ENCODE measurements at regions not wholly inside any gene's neighbourhood (a gene's known extent, or its start where the extent isn't known, plus 50 kb on each side); places are given as distances from the start of the nearest gene placed in this dataset.
"Not testable (repeated sequence)": the region's sequence is repeated elsewhere in the genome, so short reads cannot be mapped to it uniquely, and the experiment has no call there.

GRCh38 chr6:47416396-47417345 is 60.9 kb upstream of the CD2AP start:
- WGBS, 2 donors, result 98 to 100% methylated on average over 4 of the region's 4 CpGs
- ATAC-seq (ENCODE audit: low FRiP score), result no peak
- Histone ChIP-seq H3K4me3 (ENCODE audit: low read length in 2 of 2) (no peak overlapping the region), H3K4me1 (ENCODE audit: control insufficient read depth in 1 of 2, insufficient read depth in 2 of 2, low read length in 2 of 2) (no peaks in the 10 kb centered on the region), H3K36me3 (ENCODE audit: control insufficient read depth in 1 of 2, insufficient read depth in 2 of 2, low read length in 1 of 2) (no peaks in the 10 kb centered on the region), H3K27me3 (ENCODE audit: control insufficient read depth in 1 of 2, insufficient read depth in 2 of 2, low read length in 1 of 2) (no peaks in the 10 kb centered on the region), H3K9me3 (ENCODE audit: control insufficient read depth, low read length) (no peaks in the 10 kb centered on the region), H3K27ac (ENCODE audit: low read depth in 1 of 2, low read length in 2 of 2) (no peak overlapping the region)
- no peak for DNase-seq
- intact Hi-C loops (cut with DNase I), result loop anchor here (10.0 kb wide), 2 partner anchors 58 to 188 kb away; partner anchors contain the start of gene CD2AP (in 1 of the 2)

GRCh38 chr6:47419621-47420020 is 58.0 kb upstream of the CD2AP start:
- DNase-seq (no peak), ATAC-seq (ENCODE audit: low FRiP score) (no peak)
- no peaks in the 10 kb centered on the region for H3K36me3 ChIP-seq (ENCODE audit: control insufficient read depth in 1 of 2, insufficient read depth in 2 of 2, low read length in 1 of 2)
- intact Hi-C loops (cut with DNase I), result loop anchor here (10.0 kb wide), 2 partner anchors 55 to 185 kb away; partner anchors contain the start of gene CD2AP (in 1 of the 2)
- no peaks in the 10 kb centered on the region for H3K9me3 ChIP-seq (ENCODE audit: control insufficient read depth, low read length)
- no peaks in the 10 kb centered on the region for H3K27me3 ChIP-seq (ENCODE audit: control insufficient read depth in 1 of 2, insufficient read depth in 2 of 2, low read length in 1 of 2)
- H3K4me3 ChIP-seq (ENCODE audit: low read length in 2 of 2), result no peak overlapping the region
- H3K27ac ChIP-seq (ENCODE audit: low read depth in 1 of 2, low read length in 2 of 2), result no peak overlapping the region
- no peaks in the 10 kb centered on the region for H3K4me1 ChIP-seq (ENCODE audit: control insufficient read depth in 1 of 2, insufficient read depth in 2 of 2, low read length in 2 of 2)

DNA sequence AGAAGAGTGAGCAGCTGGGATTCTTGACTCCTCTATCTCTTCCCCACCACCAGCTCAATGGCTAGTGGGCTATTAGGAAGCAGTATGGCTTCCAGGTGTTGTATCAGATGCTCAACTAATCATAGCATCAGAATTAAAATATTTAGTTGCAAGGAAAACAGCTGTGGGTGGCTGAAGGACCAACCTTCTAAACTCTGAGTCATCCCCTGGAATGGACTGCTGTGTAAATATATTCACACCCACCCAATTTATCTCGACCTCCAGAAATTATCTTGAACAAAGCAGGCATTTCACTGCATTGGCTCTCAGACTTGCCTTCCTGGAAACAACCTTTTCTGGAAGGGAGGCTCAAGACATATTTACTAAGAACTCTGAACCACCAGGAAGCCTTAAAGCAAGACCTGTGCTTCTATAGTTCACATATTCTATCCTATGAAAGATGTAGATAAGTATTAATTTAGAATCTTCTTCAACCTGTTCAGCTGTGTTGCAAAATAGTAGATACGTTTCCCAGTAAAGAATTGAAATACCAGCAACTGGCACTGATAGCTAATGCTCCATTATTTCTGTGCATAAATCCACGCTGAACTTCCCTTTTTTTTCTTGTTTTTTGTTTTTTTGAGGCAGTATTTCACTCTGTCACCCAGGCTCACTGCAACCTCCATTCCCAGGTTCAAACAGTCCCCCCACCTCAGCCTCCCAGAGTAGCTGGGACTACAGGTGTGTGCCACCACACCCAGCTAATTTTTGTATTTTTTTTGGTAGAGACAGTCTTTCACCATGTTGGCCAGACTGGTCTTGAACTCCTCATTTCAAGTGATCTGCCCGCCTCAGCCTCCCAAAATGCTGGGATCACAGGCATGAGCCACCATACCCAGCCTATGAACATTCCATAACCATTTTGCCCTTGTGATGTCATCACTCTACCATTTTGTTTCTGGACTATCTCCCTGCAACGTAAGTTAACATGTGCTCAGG is 56.9 kb upstream of the CD2AP start:
- no peak for DNase-seq
- Histone ChIP-seq H3K4me1 (ENCODE audit: control insufficient read depth in 1 of 2, insufficient read depth in 2 of 2, low read length in 2 of 2) (no peaks in the 10 kb centered on the region), H3K27ac (ENCODE audit: low read depth in 1 of 2, low read length in 2 of 2) (no peak overlapping the region), H3K36me3 (ENCODE audit: control insufficient read depth in 1 of 2, insufficient read depth in 2 of 2, low read length in 1 of 2) (no peaks in the 10 kb centered on the region), H3K9me3 (ENCODE audit: control insufficient read depth, low read length) (no peaks in the 10 kb centered on the region), H3K27me3 (ENCODE audit: control insufficient read depth in 1 of 2, insufficient read depth in 2 of 2, low read length in 1 of 2) (no peaks in the 10 kb centered on the region), H3K4me3 (ENCODE audit: low read length in 2 of 2) (no peak overlapping the region)
- intact Hi-C loops (cut with DNase I), result no loop called here
- no peak for ATAC-seq (ENCODE audit: low FRiP score)
- WGBS, 2 donors, result 73% methylated on average over 5 of the region's 5 CpGs

DNA sequence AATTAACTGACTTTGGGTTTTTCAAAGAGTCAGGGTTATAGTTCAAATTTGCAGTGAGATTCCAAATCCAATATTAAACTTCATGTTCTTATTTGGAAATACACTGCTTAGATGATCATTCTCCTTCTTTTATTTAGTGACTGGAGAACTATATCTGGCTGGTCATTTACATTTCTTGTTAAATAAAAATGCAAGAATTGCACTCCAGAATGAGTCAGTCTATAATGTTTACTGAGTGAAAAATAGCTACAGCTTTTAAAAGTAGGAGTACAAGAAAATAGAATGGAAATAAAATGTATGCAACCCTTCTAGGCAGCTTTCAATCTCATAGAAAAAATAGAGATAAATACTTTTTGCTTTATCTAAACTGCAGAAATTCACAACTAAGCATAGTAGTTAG is 54.5 kb upstream of the CD2AP start:
- Histone ChIP-seq H3K9me3 (ENCODE audit: control insufficient read depth, low read length) (no peaks in the 10 kb centered on the region), H3K4me3 (ENCODE audit: low read length in 2 of 2) (no peak overlapping the region), H3K27me3 (ENCODE audit: control insufficient read depth in 1 of 2, insufficient read depth in 2 of 2, low read length in 1 of 2) (no peaks in the 10 kb centered on the region), H3K36me3 (ENCODE audit: control insufficient read depth in 1 of 2, insufficient read depth in 2 of 2, low read length in 1 of 2) (no peaks in the 10 kb centered on the region), H3K27ac (ENCODE audit: low read depth in 1 of 2, low read length in 2 of 2) (no peak overlapping the region), H3K4me1 (ENCODE audit: control insufficient read depth in 1 of 2, insufficient read depth in 2 of 2, low read length in 2 of 2) (no peaks in the 10 kb centered on the region)
- DNase-seq (no peak), ATAC-seq (ENCODE audit: low FRiP score) (no peak)
- intact Hi-C loops (cut with DNase I), result no loop called here

GRCh38 chr6:47424436-47424836 is 53.2 kb upstream of the CD2AP start:
- ATAC-seq (ENCODE audit: low FRiP score) (no peak), DNase-seq (no peak)
- WGBS, 2 donors, result 65 to 66% methylated on average over 4 of the region's 4 CpGs
- no peaks in the 10 kb centered on the region for H3K27me3 ChIP-seq (ENCODE audit: control insufficient read depth in 1 of 2, insufficient read depth in 2 of 2, low read length in 1 of 2)
- no peak overlapping the region for H3K27ac ChIP-seq (ENCODE audit: low read depth in 1 of 2, low read length in 2 of 2)
- no peaks in the 10 kb centered on the region for H3K4me1 ChIP-seq (ENCODE audit: control insufficient read depth in 1 of 2, insufficient read depth in 2 of 2, low read length in 2 of 2)
- intact Hi-C loops (cut with DNase I), result no loop called here
- no peaks in the 10 kb centered on the region for H3K36me3 ChIP-seq (ENCODE audit: control insufficient read depth in 1 of 2, insufficient read depth in 2 of 2, low read length in 1 of 2)
- no peak overlapping the region for H3K4me3 ChIP-seq (ENCODE audit: low read length in 2 of 2)
- peaks cover 2% of the 10 kb centered on the region for H3K9me3 ChIP-seq (ENCODE audit: control insufficient read depth, low read length)

GRCh38 chr6:47425724-47426123 is 51.9 kb upstream of the CD2AP start:
- H3K4me3 ChIP-seq (ENCODE audit: low read length in 2 of 2); DNase-seq; H3K9me3 ChIP-seq (ENCODE audit: control insufficient read depth, low read length); H3K27ac ChIP-seq (ENCODE audit: low read depth in 1 of 2, low read length in 2 of 2); H3K27me3 ChIP-seq (ENCODE audit: control insufficient read depth in 1 of 2, insufficient read depth in 2 of 2, low read length in 1 of 2); H3K36me3 ChIP-seq (ENCODE audit: control insufficient read depth in 1 of 2, insufficient read depth in 2 of 2, low read length in 1 of 2); H3K4me1 ChIP-seq (ENCODE audit: control insufficient read depth in 1 of 2, insufficient read depth in 2 of 2, low read length in 2 of 2); ATAC-seq (ENCODE audit: low FRiP score); intact Hi-C loops (cut with DNase I): not testable (repeated sequence)
- 92 to 96% methylated on average over 3 of the region's 3 CpGs for WGBS, 2 donors

- Histone ChIP-seq H3K36me3 (ENCODE audit: control insufficient read depth in 1 of 2, insufficient read depth in 2 of 2, low read length in 1 of 2) (no peaks in the 10 kb centered on the region), H3K27me3 (ENCODE audit: control insufficient read depth in 1 of 2, insufficient read depth in 2 of 2, low read length in 1 of 2) (no peaks in the 10 kb centered on the region), H3K4me3 (ENCODE audit: low read length in 2 of 2) (no peak overlapping the region), H3K4me1 (ENCODE audit: control insufficient read depth in 1 of 2, insufficient read depth in 2 of 2, low read length in 2 of 2) (no peaks in the 10 kb centered on the region), H3K9me3 (ENCODE audit: control insufficient read depth, low read length) (peaks cover 2% of the 10 kb centered on the region), H3K27ac (ENCODE audit: low read depth in 1 of 2, low read length in 2 of 2) (no peak overlapping the region)
- ATAC-seq (ENCODE audit: low FRiP score) (no peak), DNase-seq (no peak)
- intact Hi-C loops (cut with DNase I), result no loop called here
- 91 to 98% methylated on average over 2 of the region's 2 CpGs for WGBS, 2 donors
Measured at GRCh38 chr6:47426524-47427302, 50.9 kb upstream of the CD2AP start.

DNA sequence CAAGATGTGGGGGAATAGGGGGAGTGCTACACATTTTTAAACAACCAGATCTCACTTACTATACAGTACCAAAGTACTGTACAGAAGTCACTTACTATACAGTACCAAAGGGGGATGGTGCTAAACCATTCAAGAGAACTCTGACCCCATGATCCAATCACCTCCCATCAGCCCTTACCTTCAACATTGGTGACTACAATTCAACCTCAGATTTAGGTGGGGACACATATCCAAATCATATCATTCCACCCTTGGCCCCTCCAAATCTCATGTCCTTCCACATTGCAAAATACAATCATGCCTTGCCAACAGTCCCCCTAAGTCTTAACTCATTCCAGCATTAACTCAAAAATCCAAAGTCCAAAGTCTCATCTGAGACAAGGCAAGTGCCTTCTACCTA is 49.9 kb upstream of the CD2AP start:
- ATAC-seq (ENCODE audit: low FRiP score) (no peak), DNase-seq (no peak)
- Histone ChIP-seq H3K4me1 (ENCODE audit: control insufficient read depth in 1 of 2, insufficient read depth in 2 of 2, low read length in 2 of 2) (no peaks in the 10 kb centered on the region), H3K27me3 (ENCODE audit: control insufficient read depth in 1 of 2, insufficient read depth in 2 of 2, low read length in 1 of 2) (no peaks in the 10 kb centered on the region), H3K9me3 (ENCODE audit: control insufficient read depth, low read length) (peaks cover 2% of the 10 kb centered on the region), H3K4me3 (ENCODE audit: low read length in 2 of 2) (no peak overlapping the region), H3K27ac (ENCODE audit: low read depth in 1 of 2, low read length in 2 of 2) (no peak overlapping the region), H3K36me3 (ENCODE audit: control insufficient read depth in 1 of 2, insufficient read depth in 2 of 2, low read length in 1 of 2) (no peaks in the 10 kb centered on the region)
- intact Hi-C loops (cut with DNase I), result no loop called here

All from aorta (tissue), 5 donors.